Nephron (organoid): ENCODE measurements at regions not wholly inside any gene's neighbourhood (a gene's known extent, or its start where the extent isn't known, plus 50 kb on each side); places are given as distances from the start of the nearest gene placed in this dataset.

ENCODE experiments used
- H3K27ac Mint-ChIP-seq, 3 experiments: 2 replicates each; pipeline ENCODE4 v1.8.0; 2020; ENCODE audit warnings: mixed read lengths in 3 of 3, mild to moderate bottlenecking in 2 of 3, moderate library complexity in 1 of 3
- H3K27me3 Mint-ChIP-seq: 2 replicates; pipeline ENCODE4 v1.8.0; 2021; ENCODE audit warnings: low read depth, mild to moderate bottlenecking, moderate library complexity, mixed read lengths
- H3K36me3 Mint-ChIP-seq: 2 replicates; pipeline ENCODE4 v1.8.0; 2020; ENCODE audit warnings: low read depth, mixed read lengths
- H3K4me1 Mint-ChIP-seq: 2 replicates; pipeline ENCODE4 v1.8.0; 2020; ENCODE audit warnings: mixed read lengths
- H3K4me3 Mint-ChIP-seq, 3 experiments: 2 replicates each; pipeline ENCODE4 v1.8.0; 2020; ENCODE audit warnings: mild to moderate bottlenecking in 3 of 3, mixed read lengths in 3 of 3, moderate library complexity in 2 of 3
- H3K9me3 Mint-ChIP-seq: 2 replicates; pipeline ENCODE4 v1.8.0; 2020; ENCODE audit warnings: mixed read lengths
- TF ChIP-seq, protein P1 (sequence below), 3 experiments: fragments of 200-600 bp; sonication (generic); IDR thresholded peaks; one replicate each; pipeline ENCODE4 v1.5.0; 2021; ENCODE audit warnings: antibody characterized with exemption in 3 of 3; ENCODE audit not compliant: unreplicated experiment in 3 of 3

DNA sequence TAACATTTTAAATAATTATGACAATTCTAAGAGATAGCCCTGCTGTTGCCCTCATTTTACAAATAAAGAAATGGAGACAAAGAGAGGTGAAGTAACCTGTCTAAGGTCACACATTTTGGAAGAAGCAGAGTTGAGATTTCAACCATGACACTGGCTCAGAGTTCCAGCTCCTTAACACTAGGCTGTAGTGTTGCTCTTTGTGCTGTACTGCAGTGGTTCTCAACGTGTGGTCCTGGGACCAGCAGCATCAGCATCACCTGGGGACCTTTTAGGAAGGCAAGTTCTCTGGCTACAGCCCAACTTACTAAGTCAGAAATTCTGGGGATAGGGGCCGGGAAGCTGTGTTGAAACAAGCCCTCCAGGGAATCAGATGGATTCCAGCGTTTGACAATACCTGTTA, 62.4 kb upstream of the FERMT1 start:
- no peaks in the 10 kb centered on the region for H3K36me3 Mint-ChIP-seq
- H3K27me3 Mint-ChIP-seq, result no peaks in the 10 kb centered on the region
- H3K4me3 Mint-ChIP-seq, result no peak overlapping the region
- TF ChIP-seq, protein P1, sequence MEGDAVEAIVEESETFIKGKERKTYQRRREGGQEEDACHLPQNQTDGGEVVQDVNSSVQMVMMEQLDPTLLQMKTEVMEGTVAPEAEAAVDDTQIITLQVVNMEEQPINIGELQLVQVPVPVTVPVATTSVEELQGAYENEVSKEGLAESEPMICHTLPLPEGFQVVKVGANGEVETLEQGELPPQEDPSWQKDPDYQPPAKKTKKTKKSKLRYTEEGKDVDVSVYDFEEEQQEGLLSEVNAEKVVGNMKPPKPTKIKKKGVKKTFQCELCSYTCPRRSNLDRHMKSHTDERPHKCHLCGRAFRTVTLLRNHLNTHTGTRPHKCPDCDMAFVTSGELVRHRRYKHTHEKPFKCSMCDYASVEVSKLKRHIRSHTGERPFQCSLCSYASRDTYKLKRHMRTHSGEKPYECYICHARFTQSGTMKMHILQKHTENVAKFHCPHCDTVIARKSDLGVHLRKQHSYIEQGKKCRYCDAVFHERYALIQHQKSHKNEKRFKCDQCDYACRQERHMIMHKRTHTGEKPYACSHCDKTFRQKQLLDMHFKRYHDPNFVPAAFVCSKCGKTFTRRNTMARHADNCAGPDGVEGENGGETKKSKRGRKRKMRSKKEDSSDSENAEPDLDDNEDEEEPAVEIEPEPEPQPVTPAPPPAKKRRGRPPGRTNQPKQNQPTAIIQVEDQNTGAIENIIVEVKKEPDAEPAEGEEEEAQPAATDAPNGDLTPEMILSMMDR (IDR thresholded peaks at IDR 0.05; ENCODE audit: unreplicated experiment in 3 of 3), result peak in 1 of 3 experiments; percentile 27
- H3K9me3 Mint-ChIP-seq, result no peaks in the 10 kb centered on the region
- H3K4me1 Mint-ChIP-seq, result no peaks in the 10 kb centered on the region
- H3K27ac Mint-ChIP-seq, result no peak overlapping the region

- H3K27me3 Mint-ChIP-seq, result no peaks in the 10 kb centered on the region
- H3K4me1 Mint-ChIP-seq, result no peaks in the 10 kb centered on the region
- H3K9me3 Mint-ChIP-seq, result no peaks in the 10 kb centered on the region
- TF ChIP-seq, protein P1 (IDR thresholded peaks at IDR 0.05; ENCODE audit: unreplicated experiment in 3 of 3), result no peak
- no peak overlapping the region for H3K4me3 Mint-ChIP-seq
- H3K36me3 Mint-ChIP-seq, result no peaks in the 10 kb centered on the region
- H3K27ac Mint-ChIP-seq, result no peak overlapping the region
Observed at GRCh38 chr20:6184086-6184485, 61.3 kb upstream of the FERMT1 start.

DNA sequence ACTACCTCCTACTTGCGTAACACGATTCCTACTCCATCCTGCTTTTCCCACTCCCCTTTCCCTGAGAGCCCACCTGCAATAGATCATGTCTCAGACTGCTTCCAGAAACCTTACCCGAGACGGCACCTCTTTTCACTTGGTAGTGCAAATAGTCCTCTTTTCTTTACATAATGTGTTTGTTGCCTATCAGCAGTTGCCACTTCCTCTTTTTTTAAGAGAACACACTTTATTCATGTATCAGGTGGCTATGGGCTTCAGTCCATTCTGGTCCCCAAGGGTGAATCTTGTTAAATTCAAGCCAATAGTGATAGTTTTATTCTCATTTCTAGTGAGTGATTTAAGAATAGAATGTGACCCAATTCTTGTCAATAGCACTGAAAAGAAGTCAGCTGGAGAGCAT, 57.7 kb upstream of the FERMT1 start:
- H3K27ac Mint-ChIP-seq, result no peak overlapping the region
- H3K27me3 Mint-ChIP-seq, result peaks cover 8% of the 10 kb centered on the region
- no peak overlapping the region for H3K4me3 Mint-ChIP-seq
- H3K36me3 Mint-ChIP-seq, result no peaks in the 10 kb centered on the region
- TF ChIP-seq, protein P1 (IDR thresholded peaks at IDR 0.05; ENCODE audit: unreplicated experiment in 3 of 3), result no peak
- no peaks in the 10 kb centered on the region for H3K9me3 Mint-ChIP-seq
- peaks cover 4% of the 10 kb centered on the region for H3K4me1 Mint-ChIP-seq

GRCh38 chr20:6178537-6178936, 55.7 kb upstream of the FERMT1 start:
- H3K27ac Mint-ChIP-seq, result no peak overlapping the region
- H3K36me3 Mint-ChIP-seq, result no peaks in the 10 kb centered on the region
- peaks cover 8% of the 10 kb centered on the region for H3K27me3 Mint-ChIP-seq
- peaks cover 4% of the 10 kb centered on the region for H3K4me1 Mint-ChIP-seq
- TF ChIP-seq, protein P1 (IDR thresholded peaks at IDR 0.05; ENCODE audit: unreplicated experiment in 3 of 3), result peak; percentile 51 to 69 (median 54)
- H3K4me3 Mint-ChIP-seq, result no peak overlapping the region
- H3K9me3 Mint-ChIP-seq, result no peaks in the 10 kb centered on the region

- no peaks in the 10 kb centered on the region for H3K36me3 Mint-ChIP-seq
- peaks cover 8% of the 10 kb centered on the region for H3K27me3 Mint-ChIP-seq
- H3K4me3 Mint-ChIP-seq, result no peak overlapping the region
- H3K9me3 Mint-ChIP-seq, result peaks cover 7% of the 10 kb centered on the region
- TF ChIP-seq, protein P1 (IDR thresholded peaks at IDR 0.05; ENCODE audit: unreplicated experiment in 3 of 3), result no peak
- no peak overlapping the region for H3K27ac Mint-ChIP-seq
- peaks cover under 1% of the 10 kb centered on the region for H3K4me1 Mint-ChIP-seq
Observed at GRCh38 chr20:6173481-6173880, 50.7 kb upstream of the FERMT1 start.
